A549 (cell line): ENCODE measurements at regions not wholly inside any gene's neighbourhood (a gene's known extent, or its start where the extent isn't known, plus 50 kb on each side); places are given as distances from the start of the nearest gene placed in this dataset.

Source experiments
- ATAC-seq, 2 experiments: fragments of 200-7000 bp in 1 of 2; fragments of >200 bp in 1 of 2; cut with Nextera tagmentation in 1 of 2; cut with Tn5 transposase in 1 of 2; 3 replicates each; pipeline versions ENCODE4 v1.8.0 to v1.9.1; 2018 to 2020; ENCODE audit warnings: mild to moderate bottlenecking in 1 of 2, moderate library complexity in 1 of 2
- CTCF ChIA-PET: fragments of 300-600 bp; sonication (Branson Sonifier 250); formaldehyde crosslinking; extraction: SDS; loops from one replicate; lab custom pipeline; 2021; ENCODE audit warnings: antibody characterized with exemption, inconsistent platforms; lab: Yijun Ruan, JAX
- POLR2A ChIA-PET: fragments of 350-600 bp; formaldehyde crosslinking; extraction: SDS; loops from one replicate; lab custom pipeline; 2021; ENCODE audit warnings: antibody characterized with exemption, inconsistent platforms; lab: Yijun Ruan, JAX
- DNase-seq, 2 experiments: peaks; one replicate each; pipeline versions ENCODE4 v3.0.0 to v3.0.0-alpha.2; 2011 to 2016; ENCODE audit warnings: low read depth in 1 of 2, low spot score in 1 of 2
- FAIRE-seq: peaks from 2 replicates; lab custom pipeline; 2011; peaks lifted over from hg19 to GRCh38; lab: Jason Lieb, UNC
- H3K27ac ChIP-seq, 2 experiments: fragments of >200 bp; sonication (Bioruptor Twin); formaldehyde crosslinking; 3 replicates each; pipeline ENCODE4 v1.5.1; 2016 to 2017
- H3K4me1 ChIP-seq: fragments of >200 bp; sonication (Bioruptor Twin); formaldehyde crosslinking; 3 replicates; pipeline ENCODE4 v1.6.1; 2016
- H3K4me2 ChIP-seq: fragments of >200 bp; sonication (Bioruptor Twin); formaldehyde crosslinking; 3 replicates; pipeline ENCODE4 v1.6.1; 2016
- H3K4me3 ChIP-seq: fragments of >200 bp; sonication (Bioruptor Twin); formaldehyde crosslinking; 3 replicates; pipeline ENCODE4 v1.5.1; 2016
- H3K9me3 ChIP-seq: fragments of >200 bp; sonication (Bioruptor Twin); formaldehyde crosslinking; 3 replicates; pipeline ENCODE4 v1.6.1; 2016
- ATOH8 ChIP-seq: fragments of 250-450 bp; sonication (Bioruptor Pico); IDR thresholded peaks from 2 replicates; pipeline ENCODE4 v1.5.0; 2020; ENCODE audit warnings: low read depth, mild to moderate bottlenecking, moderate library complexity
- BHLHE40 ChIP-seq: IDR thresholded peaks from 2 replicates; pipeline ENCODE4 v1.6.1; 2012; ENCODE audit warnings: low read depth, low read length, inconsistent platforms
- CBX2 ChIP-seq: fragments of 200-600 bp; sonication (generic); IDR thresholded peaks from 2 replicates; pipeline ENCODE4 v1.6.1; 2016; ENCODE audit warnings: low read depth, mild to moderate bottlenecking, borderline replicate concordance
- CBX8 ChIP-seq: fragments of 200-600 bp; sonication (generic); IDR thresholded peaks from 2 replicates; pipeline ENCODE4 v1.6.1; 2016
- EHF ChIP-seq: fragments of 250-450 bp; sonication (Bioruptor Pico); IDR thresholded peaks from 2 replicates; pipeline ENCODE4 v1.5.0; 2020; ENCODE audit warnings: mild to moderate bottlenecking
- EHMT2 ChIP-seq: fragments of 200-600 bp; sonication (generic); IDR thresholded peaks from 2 replicates; pipeline ENCODE4 v1.6.1; 2016; ENCODE audit warnings: antibody characterized with exemption, low read depth, mild to moderate bottlenecking, moderate library complexity
- EP300 ChIP-seq, 2 experiments: fragments of >200 bp; sonication (Bioruptor Twin); formaldehyde crosslinking; IDR thresholded peaks; 2 replicates in 1 of 2; 3 replicates in 1 of 2; pipeline ENCODE4 v1.6.1; 2016 to 2017
- FOSB ChIP-seq: fragments of 250-450 bp; sonication (Bioruptor Pico); IDR thresholded peaks from 2 replicates; pipeline ENCODE4 v1.5.0; 2020; ENCODE audit warnings: mild to moderate bottlenecking, moderate library complexity
- FOXS1 ChIP-seq: fragments of 250-450 bp; sonication (Bioruptor Pico); IDR thresholded peaks from 2 replicates; pipeline ENCODE4 v1.5.0; 2020; ENCODE audit warnings: mild to moderate bottlenecking, moderate library complexity
- JUN ChIP-seq, 2 experiments: fragments of >200 bp; sonication (Bioruptor Twin); formaldehyde crosslinking; IDR thresholded peaks; 2 replicates in 1 of 2; 3 replicates in 1 of 2; pipeline ENCODE4 v1.6.1; 2016 to 2017
- JUNB ChIP-seq: fragments of >200 bp; sonication (Bioruptor Twin); formaldehyde crosslinking; IDR thresholded peaks from 2 replicates; pipeline ENCODE4 v1.6.1; 2016
- MAFK ChIP-seq: fragments of 450-650 bp; IDR thresholded peaks from 2 replicates; pipeline ENCODE4 v1.6.1; 2014; ENCODE audit not compliant: partially characterized antibody
- MAZ ChIP-seq: fragments of 150-350 bp; IDR thresholded peaks from 2 replicates; pipeline ENCODE4 v1.6.1; 2014; ENCODE audit warnings: antibody characterized with exemption, low read depth, low read length, borderline replicate concordance
- NPAS2 ChIP-seq: fragments of 250-450 bp; sonication (Bioruptor Pico); IDR thresholded peaks from 2 replicates; pipeline ENCODE4 v1.8.0; 2022; ENCODE audit warnings: mild to moderate bottlenecking, moderate library complexity, borderline replicate concordance
- PHF8 ChIP-seq: fragments of 200-600 bp; sonication (generic); IDR thresholded peaks from 2 replicates; pipeline ENCODE4 v1.6.1; 2016; ENCODE audit warnings: low read depth, mild to moderate bottlenecking, antibody characterized with exemption, moderate library complexity, borderline replicate concordance
- POLR2AphosphoS2 ChIP-seq: conservative IDR thresholded peaks from 2 replicates; pipeline ENCODE4 v1.6.1; 2012; ENCODE audit warnings: low read length, improper control_type of control experiment, inconsistent platforms
- RARB ChIP-seq: fragments of 250-450 bp; sonication (Bioruptor Pico); IDR thresholded peaks from 2 replicates; pipeline ENCODE4 v1.8.0; 2021; ENCODE audit warnings: mild to moderate bottlenecking, moderate library complexity
- RFX5 ChIP-seq: fragments of 450-650 bp; IDR thresholded peaks from 2 replicates; pipeline ENCODE4 v1.7.1; 2014; ENCODE audit warnings: antibody characterized with exemption, mild to moderate bottlenecking, moderate library complexity
- SMC3 ChIP-seq: fragments of >200 bp; sonication (Bioruptor Twin); formaldehyde crosslinking; IDR thresholded peaks from 3 replicates; pipeline ENCODE4 v1.6.1; 2018; ENCODE audit warnings: inconsistent platforms
- TFCP2L1 ChIP-seq: fragments of 250-450 bp; sonication (Bioruptor Pico); IDR thresholded peaks from 2 replicates; pipeline ENCODE4 v1.5.0; 2021; ENCODE audit warnings: mild to moderate bottlenecking
- TP53 ChIP-seq: fragments of 250-450 bp; sonication (Bioruptor Pico); IDR thresholded peaks from 2 replicates; pipeline ENCODE4 v1.5.0; 2021; ENCODE audit warnings: mild to moderate bottlenecking, moderate library complexity
- ZNF302 ChIP-seq: fragments of 250-450 bp; sonication (Bioruptor Pico); IDR thresholded peaks from 2 replicates; pipeline ENCODE4 v1.9.0; 2021; ENCODE audit warnings: inconsistent platforms, mild to moderate bottlenecking, moderate library complexity
- ZSCAN20 ChIP-seq: fragments of 250-450 bp; sonication (Bioruptor Pico); IDR thresholded peaks from 2 replicates; pipeline ENCODE4 v1.8.0; 2022; ENCODE audit warnings: mild to moderate bottlenecking, moderate library complexity
- WGBS: methylation state at CpG from one replicate; pipeline ENCODE4 v1.1.6; 2017; ENCODE audit errors: missing lambda C conversion rate; 5-methylcytosine and 5-hydroxymethylcytosine counted together
- TF ChIP-seq, protein P1 (sequence below): IDR thresholded peaks from 2 replicates; pipeline ENCODE4 v1.6.1; 2012; ENCODE audit warnings: low read depth, borderline replicate concordance
- TF ChIP-seq, protein P2 (sequence below): fragments of 200-600 bp; sonication (generic); IDR thresholded peaks from 2 replicates; pipeline ENCODE4 v1.6.1; 2016; ENCODE audit warnings: antibody characterized with exemption, mild to moderate bottlenecking, moderate library complexity

GRCh38 chr2:65508225-65508624 lies 75.8 kb upstream of the SPRED2 start:
- FAIRE-seq (no peak), DNase-seq (no peak), ATAC-seq (no peak)
- POLR2A ChIA-PET = interaction anchor here (0.7 kb wide), 1 partner anchor 155 kb away, joined by 7 read pairs; no protein-coding TSS in a partner anchor
- H3K4me3 ChIP-seq = no peak overlapping the region
- WGBS = 31% methylated on average over 1 of the region's 1 CpG
- H3K4me2 ChIP-seq = no peak overlapping the region
- no peak for TF ChIP-seq PHF8
- TF ChIP-seq, protein P1, sequence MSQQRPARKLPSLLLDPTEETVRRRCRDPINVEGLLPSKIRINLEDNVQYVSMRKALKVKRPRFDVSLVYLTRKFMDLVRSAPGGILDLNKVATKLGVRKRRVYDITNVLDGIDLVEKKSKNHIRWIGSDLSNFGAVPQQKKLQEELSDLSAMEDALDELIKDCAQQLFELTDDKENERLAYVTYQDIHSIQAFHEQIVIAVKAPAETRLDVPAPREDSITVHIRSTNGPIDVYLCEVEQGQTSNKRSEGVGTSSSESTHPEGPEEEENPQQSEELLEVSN = no peak
- no peak for TF ChIP-seq EP300 (IDR thresholded peaks at IDR 0.05)
- no peak for TF ChIP-seq POLR2AphosphoS2
- no peak for TF ChIP-seq ZSCAN20
- TF ChIP-seq, all 56 proteins: peak for 0
- Histone ChIP-seq H3K4me1 (no peaks in the 10 kb centered on the region), H3K9me3 (no peaks in the 10 kb centered on the region; the same call in 2 of the 3 replicates), H3K27ac (no peak overlapping the region)
- CTCF ChIA-PET = interaction anchor here (1.2 kb wide), 1 partner anchor 30 kb away, joined by 5 read pairs; no protein-coding TSS in a partner anchor

GRCh38 chr2:65507102-65508069 lies 75.0 kb upstream of the SPRED2 start:
- FAIRE-seq = no peak
- Histone ChIP-seq H3K4me1 (no peaks in the 10 kb centered on the region), H3K9me3 (no peaks in the 10 kb centered on the region; the same call in 2 of the 3 replicates), H3K27ac (no peak overlapping the region), H3K4me2 (no peak overlapping the region), H3K4me3 (no peak overlapping the region)
- ChIA-PET CTCF (interaction anchor here (0.6 to 1.2 kb wide), 3 partner anchors 31 to 242 kb away, joined by 4 to 6 read pairs (median 5); no protein-coding TSS in a partner anchor), POLR2A (no interaction called here)
- ATAC-seq = no peak
- DNase-seq = no peak
- 73% methylated on average over 10 of the region's 10 CpGs for WGBS
- TF ChIP-seq EHMT2 (no peak), POLR2AphosphoS2 (no peak), FOSB (CRISPR knock-in tag) (no peak), SMC3 (no peak), ATOH8 (no peak), CBX2 (no peak), TP53 (no peak), RARB (CRISPR knock-in tag) (no peak), EHF (CRISPR knock-in tag) (no peak), ZNF302 (CRISPR knock-in tag) (no peak)

GRCh38 chr2:65504814-65505697 lies 72.7 kb upstream of the SPRED2 start:
- DNase-seq (no peak), ATAC-seq (no peak), FAIRE-seq (no peak)
- Histone ChIP-seq H3K9me3 (no peaks in the 10 kb centered on the region), H3K4me1 (no peaks in the 10 kb centered on the region), H3K27ac (no peak overlapping the region)
- POLR2A ChIA-PET = interaction anchor here (0.6 kb wide), 1 partner anchor 196 kb away, joined by 8 read pairs; no protein-coding TSS in a partner anchor
- CTCF ChIA-PET = interaction anchor here (0.6 to 1.8 kb wide), 4 partner anchors 20 to 385 kb away, joined by 3 to 4 read pairs (median 4); no protein-coding TSS in a partner anchor
- TF ChIP-seq MAZ (no peak), BHLHE40 (no peak), RFX5 (no peak), TFCP2L1 (CRISPR knock-in tag) (no peak), FOXS1 (CRISPR knock-in tag) (no peak), MAFK (no peak), JUN (IDR thresholded peaks at IDR 0.05) (no peak), TP53 (no peak), POLR2AphosphoS2 (no peak), NPAS2 (no peak), CBX8 (no peak), JUNB (no peak)
- TF ChIP-seq, protein P2, sequence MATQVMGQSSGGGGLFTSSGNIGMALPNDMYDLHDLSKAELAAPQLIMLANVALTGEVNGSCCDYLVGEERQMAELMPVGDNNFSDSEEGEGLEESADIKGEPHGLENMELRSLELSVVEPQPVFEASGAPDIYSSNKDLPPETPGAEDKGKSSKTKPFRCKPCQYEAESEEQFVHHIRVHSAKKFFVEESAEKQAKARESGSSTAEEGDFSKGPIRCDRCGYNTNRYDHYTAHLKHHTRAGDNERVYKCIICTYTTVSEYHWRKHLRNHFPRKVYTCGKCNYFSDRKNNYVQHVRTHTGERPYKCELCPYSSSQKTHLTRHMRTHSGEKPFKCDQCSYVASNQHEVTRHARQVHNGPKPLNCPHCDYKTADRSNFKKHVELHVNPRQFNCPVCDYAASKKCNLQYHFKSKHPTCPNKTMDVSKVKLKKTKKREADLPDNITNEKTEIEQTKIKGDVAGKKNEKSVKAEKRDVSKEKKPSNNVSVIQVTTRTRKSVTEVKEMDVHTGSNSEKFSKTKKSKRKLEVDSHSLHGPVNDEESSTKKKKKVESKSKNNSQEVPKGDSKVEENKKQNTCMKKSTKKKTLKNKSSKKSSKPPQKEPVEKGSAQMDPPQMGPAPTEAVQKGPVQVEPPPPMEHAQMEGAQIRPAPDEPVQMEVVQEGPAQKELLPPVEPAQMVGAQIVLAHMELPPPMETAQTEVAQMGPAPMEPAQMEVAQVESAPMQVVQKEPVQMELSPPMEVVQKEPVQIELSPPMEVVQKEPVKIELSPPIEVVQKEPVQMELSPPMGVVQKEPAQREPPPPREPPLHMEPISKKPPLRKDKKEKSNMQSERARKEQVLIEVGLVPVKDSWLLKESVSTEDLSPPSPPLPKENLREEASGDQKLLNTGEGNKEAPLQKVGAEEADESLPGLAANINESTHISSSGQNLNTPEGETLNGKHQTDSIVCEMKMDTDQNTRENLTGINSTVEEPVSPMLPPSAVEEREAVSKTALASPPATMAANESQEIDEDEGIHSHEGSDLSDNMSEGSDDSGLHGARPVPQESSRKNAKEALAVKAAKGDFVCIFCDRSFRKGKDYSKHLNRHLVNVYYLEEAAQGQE = no peak
- TF ChIP-seq, all 56 proteins: peak for 0
- no peak overlapping the region for H3K4me2 ChIP-seq
- WGBS = 65% methylated on average over 14 of the region's 14 CpGs
- H3K4me3 ChIP-seq = no peak overlapping the region
